Neutrophil (primary cell): ENCODE measurements at regions not wholly inside any gene's neighbourhood (a gene's known extent, or its start where the extent isn't known, plus 50 kb on each side); places are given as distances from the start of the nearest gene placed in this dataset.

Source experiments
- H3K27ac ChIP-seq: fragments of 200-600 bp; sonication (generic); 2 replicates; pipeline ENCODE4 v1.5.1; 2016; ENCODE audit warnings: mild to moderate bottlenecking, moderate library complexity
- H3K27me3 ChIP-seq: fragments of 200-600 bp; sonication (generic); 2 replicates; pipeline ENCODE4 v1.6.0; 2016; ENCODE audit warnings: mild to moderate bottlenecking
- H3K36me3 ChIP-seq: fragments of 200-600 bp; sonication (generic); 2 replicates; pipeline ENCODE4 v1.5.1; 2017
- H3K4me1 ChIP-seq, 2 experiments: fragments of 200-600 bp in 1 of 2; sonication (generic) in 1 of 2; 1 replicate in 1 of 2; 2 replicates in 1 of 2; pipeline versions ENCODE4 v1.5.1 to v1.6.1; 2013 to 2016; ENCODE audit warnings: low read depth in 1 of 2, low read length in 1 of 2, mild to moderate bottlenecking in 1 of 2, moderate library complexity in 1 of 2; ENCODE audit not compliant: control insufficient read depth in 1 of 2, insufficient read depth in 1 of 2
- H3K4me3 ChIP-seq, 2 experiments: fragments of 200-600 bp in 1 of 2; sonication (generic) in 1 of 2; 1 replicate in 1 of 2; 2 replicates in 1 of 2; pipeline ENCODE4 v1.5.1; 2013 to 2016; ENCODE audit warnings: low read depth in 1 of 2, low read length in 1 of 2, mild to moderate bottlenecking in 1 of 2, moderate library complexity in 1 of 2
- H3K9me3 ChIP-seq: fragments of 200-600 bp; sonication (generic); 2 replicates; pipeline ENCODE4 v1.5.1; 2016
- CTCF ChIP-seq: fragments of 200-600 bp; sonication (generic); IDR thresholded peaks from 2 replicates; pipeline ENCODE4 v1.5.1; 2016; ENCODE audit warnings: antibody characterized with exemption

GRCh38 chr16:54429029-54429428 is 142.4 kb upstream of the IRX3 start:
- H3K4me3 ChIP-seq, result no peak overlapping the region
- H3K27ac ChIP-seq, result no peak overlapping the region
- no peak for TF ChIP-seq CTCF
- no peaks in the 10 kb centered on the region for H3K36me3 ChIP-seq
- no peaks in the 10 kb centered on the region for H3K4me1 ChIP-seq
- no peaks in the 10 kb centered on the region for H3K9me3 ChIP-seq
- peaks cover 76% of the 10 kb centered on the region for H3K27me3 ChIP-seq

GRCh38 chr16:54426553-54426849 is 139.9 kb upstream of the IRX3 start:
- H3K4me1 ChIP-seq, result no peaks in the 10 kb centered on the region

GRCh38 chr16:54425681-54426552 is 139.3 kb upstream of the IRX3 start:
- Histone ChIP-seq H3K27ac (no peak overlapping the region), H3K4me1 (no peaks in the 10 kb centered on the region), H3K36me3 (no peaks in the 10 kb centered on the region), H3K9me3 (no peaks in the 10 kb centered on the region), H3K27me3 (peaks cover 47% of the 10 kb centered on the region), H3K4me3 (no peak overlapping the region)
- TF ChIP-seq CTCF, result no peak

More at GRCh38 chr16:54426553-54426849, 139.9 kb upstream of the IRX3 start:
- Histone ChIP-seq H3K27ac (no peak overlapping the region), H3K4me3 (no peak overlapping the region), H3K9me3 (no peaks in the 10 kb centered on the region), H3K36me3 (no peaks in the 10 kb centered on the region), H3K27me3 (peaks cover 53% of the 10 kb centered on the region)
- no peak for TF ChIP-seq CTCF

- H3K9me3 ChIP-seq, result no peaks in the 10 kb centered on the region
- no peaks in the 10 kb centered on the region for H3K36me3 ChIP-seq
- no peaks in the 10 kb centered on the region for H3K4me1 ChIP-seq
- H3K27me3 ChIP-seq, result peaks cover 39% of the 10 kb centered on the region
- no peak overlapping the region for H3K4me3 ChIP-seq
- no peak overlapping the region for H3K27ac ChIP-seq
- TF ChIP-seq CTCF, result no peak
Observed at GRCh38 chr16:54425068-54425467, 138.5 kb upstream of the IRX3 start.

GRCh38 chr16:54424043-54424451 is 137.5 kb upstream of the IRX3 start:
- H3K4me3 ChIP-seq, result no peak overlapping the region
- no peaks in the 10 kb centered on the region for H3K9me3 ChIP-seq
- no peak overlapping the region for H3K27ac ChIP-seq
- TF ChIP-seq CTCF, result no peak
- H3K36me3 ChIP-seq, result no peaks in the 10 kb centered on the region
- H3K27me3 ChIP-seq, result peaks cover 29% of the 10 kb centered on the region
- H3K4me1 ChIP-seq, result no peaks in the 10 kb centered on the region
